Chondrocyte (in vitro differentiated cells): ENCODE measurements at regions not wholly inside any gene's neighbourhood (a gene's known extent, or its start where the extent isn't known, plus 50 kb on each side); places are given as distances from the start of the nearest gene placed in this dataset.

ENCODE experiments used
- DNase-seq: peaks from one replicate; pipeline ENCODE4 v3.0.0; 2021; ENCODE audit warnings: mixed read lengths, low spot score
- H3K27ac Mint-ChIP-seq: one replicate; pipeline ENCODE4 v1.8.0; 2021; ENCODE audit warnings: mild to moderate bottlenecking, moderate library complexity, mixed read lengths; ENCODE audit not compliant: unreplicated experiment
- H3K27me3 Mint-ChIP-seq: 2 replicates; pipeline ENCODE4 v1.8.0; 2021; ENCODE audit warnings: low read depth, mixed read lengths
- H3K36me3 Mint-ChIP-seq: 2 replicates; pipeline ENCODE4 v1.8.0; 2021; ENCODE audit warnings: low read depth, mixed read lengths
- H3K4me1 Mint-ChIP-seq: 2 replicates; pipeline ENCODE4 v1.8.0; 2021; ENCODE audit warnings: low read depth, mild to moderate bottlenecking, mixed read lengths
- H3K4me3 Mint-ChIP-seq: one replicate; pipeline ENCODE4 v1.8.0; 2021; ENCODE audit warnings: mild to moderate bottlenecking, moderate library complexity, mixed read lengths; ENCODE audit not compliant: unreplicated experiment
- H3K9me3 Mint-ChIP-seq: 2 replicates; pipeline ENCODE4 v1.8.0; 2021; ENCODE audit warnings: low read depth, mixed read lengths
- CTCF ChIP-seq: fragments of 200-600 bp; sonication (generic); IDR thresholded peaks from 2 replicates; pipeline ENCODE4 v1.5.0; 2021; ENCODE audit warnings: antibody characterized with exemption, mild to moderate bottlenecking, moderate library complexity

- Mint-ChIP-seq H3K36me3 (no peaks in the 10 kb centered on the region), H3K4me3 (no peak overlapping the region), H3K9me3 (peaks cover 29% of the 10 kb centered on the region), H3K27ac (no peak overlapping the region), H3K4me1 (no peaks in the 10 kb centered on the region), H3K27me3 (no peaks in the 10 kb centered on the region)
- no peak for DNase-seq
- no peak for TF ChIP-seq CTCF
Measured at GRCh38 chr15:54884312-54884711, 312.4 kb downstream of the RSL24D1 start.

- no peak overlapping the region for H3K27ac Mint-ChIP-seq
- no peak overlapping the region for H3K4me3 Mint-ChIP-seq
- H3K27me3 Mint-ChIP-seq, result peaks cover 3% of the 10 kb centered on the region
- H3K4me1 Mint-ChIP-seq, result no peaks in the 10 kb centered on the region
- DNase-seq, result no peak
- H3K36me3 Mint-ChIP-seq, result no peaks in the 10 kb centered on the region
- peaks cover 33% of the 10 kb centered on the region for H3K9me3 Mint-ChIP-seq
- no peak for TF ChIP-seq CTCF
Measured at GRCh38 chr15:54859982-54860381, 336.8 kb downstream of the RSL24D1 start.

GRCh38 chr15:54854667-54855066 lies 342.1 kb downstream of the RSL24D1 start:
- no peak overlapping the region for H3K27ac Mint-ChIP-seq
- no peaks in the 10 kb centered on the region for H3K4me1 Mint-ChIP-seq
- no peaks in the 10 kb centered on the region for H3K36me3 Mint-ChIP-seq
- no peak for DNase-seq
- no peaks in the 10 kb centered on the region for H3K27me3 Mint-ChIP-seq
- H3K4me3 Mint-ChIP-seq, result no peak overlapping the region
- TF ChIP-seq CTCF, result no peak
- peaks cover 51% of the 10 kb centered on the region for H3K9me3 Mint-ChIP-seq

GRCh38 chr15:54850101-54850500 lies 346.6 kb downstream of the RSL24D1 start:
- Mint-ChIP-seq H3K4me1 (no peaks in the 10 kb centered on the region), H3K36me3 (no peaks in the 10 kb centered on the region), H3K27ac (no peak overlapping the region), H3K4me3 (no peak overlapping the region), H3K9me3 (peaks cover 28% of the 10 kb centered on the region), H3K27me3 (no peaks in the 10 kb centered on the region)
- no peak for TF ChIP-seq CTCF
- DNase-seq, result no peak

- Mint-ChIP-seq H3K4me3 (no peak overlapping the region), H3K4me1 (no peaks in the 10 kb centered on the region), H3K27me3 (peaks cover 6% of the 10 kb centered on the region), H3K36me3 (no peaks in the 10 kb centered on the region), H3K9me3 (peaks cover 9% of the 10 kb centered on the region), H3K27ac (no peak overlapping the region)
- DNase-seq, result no peak
- no peak for TF ChIP-seq CTCF
Measured at GRCh38 chr15:54843006-54843405, 353.7 kb downstream of the RSL24D1 start.
